22Rv1 (cell line): ENCODE measurements at regions not wholly inside any gene's neighbourhood (a gene's known extent, or its start where the extent isn't known, plus 50 kb on each side); places are given as distances from the start of the nearest gene placed in this dataset.

ENCODE experiments used
- ZFX ChIP-seq: fragments of 450-650 bp; IDR thresholded peaks from 2 replicates; pipeline ENCODE4 v1.6.1; 2017; ENCODE audit warnings: antibody characterized with exemption, borderline replicate concordance
- TF ChIP-seq, protein P1 (sequence below): fragments of 450-650 bp; IDR thresholded peaks from 2 replicates; pipeline ENCODE4 v1.5.1; 2017; ENCODE audit warnings: mild to moderate bottlenecking

- TF ChIP-seq, protein P1, sequence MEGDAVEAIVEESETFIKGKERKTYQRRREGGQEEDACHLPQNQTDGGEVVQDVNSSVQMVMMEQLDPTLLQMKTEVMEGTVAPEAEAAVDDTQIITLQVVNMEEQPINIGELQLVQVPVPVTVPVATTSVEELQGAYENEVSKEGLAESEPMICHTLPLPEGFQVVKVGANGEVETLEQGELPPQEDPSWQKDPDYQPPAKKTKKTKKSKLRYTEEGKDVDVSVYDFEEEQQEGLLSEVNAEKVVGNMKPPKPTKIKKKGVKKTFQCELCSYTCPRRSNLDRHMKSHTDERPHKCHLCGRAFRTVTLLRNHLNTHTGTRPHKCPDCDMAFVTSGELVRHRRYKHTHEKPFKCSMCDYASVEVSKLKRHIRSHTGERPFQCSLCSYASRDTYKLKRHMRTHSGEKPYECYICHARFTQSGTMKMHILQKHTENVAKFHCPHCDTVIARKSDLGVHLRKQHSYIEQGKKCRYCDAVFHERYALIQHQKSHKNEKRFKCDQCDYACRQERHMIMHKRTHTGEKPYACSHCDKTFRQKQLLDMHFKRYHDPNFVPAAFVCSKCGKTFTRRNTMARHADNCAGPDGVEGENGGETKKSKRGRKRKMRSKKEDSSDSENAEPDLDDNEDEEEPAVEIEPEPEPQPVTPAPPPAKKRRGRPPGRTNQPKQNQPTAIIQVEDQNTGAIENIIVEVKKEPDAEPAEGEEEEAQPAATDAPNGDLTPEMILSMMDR, result no peak
- no peak for TF ChIP-seq ZFX
These were observed 120.4 kb upstream of the TMCC3 start for GRCh38 chr12:94770791-94771190.
